ENCODE measurements at regions not wholly inside any gene's neighbourhood (a gene's known extent, or its start where the extent isn't known, plus 50 kb on each side); places are given as distances from the start of the nearest gene placed in this dataset.
A peak's percentile ranks its signal among the peaks of the same experiment; 100 is the strongest.

GRCh38 chr2:13040043-13040442, 323.3 kb downstream of the TRIB2 start:
- Mint-ChIP-seq H3K4me3 (no peak overlapping the region), H3K9me3 (peaks cover 1 to 12% (median 7%) of the 10 kb centered on the region in 3 donors), H3K27me3 (peaks cover 18% of the 10 kb centered on the region), H3K4me1 (no peaks in the 10 kb centered on the region), H3K36me3 (no peaks in the 10 kb centered on the region), H3K27ac (no peak overlapping the region)

GRCh38 chr2:13046557-13047165, 329.9 kb downstream of the TRIB2 start:
- Mint-ChIP-seq H3K9me3 (peaks cover 0 to 2% (median 1%) of the 10 kb centered on the region in 3 donors), H3K36me3 (no peaks in the 10 kb centered on the region), H3K4me3 (no peak overlapping the region), H3K27me3 (peaks cover 7% of the 10 kb centered on the region), H3K4me1 (no peaks in the 10 kb centered on the region), H3K27ac (no peak overlapping the region)

GRCh38 chr2:13050764-13051163, 334.0 kb downstream of the TRIB2 start:
- H3K27me3 Mint-ChIP-seq = peaks cover 5% of the 10 kb centered on the region

GRCh38 chr2:13052547-13052946, 335.8 kb downstream of the TRIB2 start:
- no peaks in the 10 kb centered on the region for H3K4me1 Mint-ChIP-seq
- H3K27me3 Mint-ChIP-seq = peaks cover 5% of the 10 kb centered on the region
- no peaks in the 10 kb centered on the region for H3K36me3 Mint-ChIP-seq
- peak overlapping the region in 1 of 3 donors; percentile 8 for H3K27ac Mint-ChIP-seq
- H3K4me3 Mint-ChIP-seq = no peak overlapping the region
- H3K9me3 Mint-ChIP-seq = no peaks in the 10 kb centered on the region

More at GRCh38 chr2:13050764-13051163, 334.0 kb downstream of the TRIB2 start:
- H3K27ac Mint-ChIP-seq = no peak overlapping the region
- no peak overlapping the region for H3K4me3 Mint-ChIP-seq
- H3K4me1 Mint-ChIP-seq = no peaks in the 10 kb centered on the region
- no peaks in the 10 kb centered on the region for H3K36me3 Mint-ChIP-seq
- H3K9me3 Mint-ChIP-seq = no peaks in the 10 kb centered on the region

GRCh38 chr2:13056259-13056843, 339.6 kb downstream of the TRIB2 start:
- Mint-ChIP-seq H3K4me3 (no peak overlapping the region), H3K4me1 (no peaks in the 10 kb centered on the region), H3K9me3 (no peaks in the 10 kb centered on the region), H3K27ac (no peak overlapping the region), H3K36me3 (no peaks in the 10 kb centered on the region), H3K27me3 (peaks cover 5% of the 10 kb centered on the region)

- Mint-ChIP-seq H3K4me3 (no peak overlapping the region), H3K27me3 (peaks cover 5% of the 10 kb centered on the region), H3K36me3 (no peaks in the 10 kb centered on the region), H3K9me3 (no peaks in the 10 kb centered on the region), H3K27ac (no peak overlapping the region), H3K4me1 (no peaks in the 10 kb centered on the region)
These were observed 340.9 kb downstream of the TRIB2 start for GRCh38 chr2:13057671-13058070.

GRCh38 chr2:13066676-13067075, 349.9 kb downstream of the TRIB2 start:
- H3K27me3 Mint-ChIP-seq = peaks cover 4% of the 10 kb centered on the region
- H3K27ac Mint-ChIP-seq = no peak overlapping the region
- no peaks in the 10 kb centered on the region for H3K4me1 Mint-ChIP-seq
- H3K36me3 Mint-ChIP-seq = no peaks in the 10 kb centered on the region
- peaks cover 0 to 1% (median 0%) of the 10 kb centered on the region in 3 donors for H3K9me3 Mint-ChIP-seq
- no peak overlapping the region for H3K4me3 Mint-ChIP-seq

GRCh38 chr2:13067508-13067907, 350.8 kb downstream of the TRIB2 start:
- Mint-ChIP-seq H3K27me3 (peaks cover 4% of the 10 kb centered on the region), H3K9me3 (peaks cover 0 to 1% (median 0%) of the 10 kb centered on the region in 3 donors), H3K4me3 (no peak overlapping the region), H3K27ac (no peak overlapping the region), H3K36me3 (no peaks in the 10 kb centered on the region), H3K4me1 (no peaks in the 10 kb centered on the region)

- H3K9me3 Mint-ChIP-seq = no peaks in the 10 kb centered on the region
- H3K4me1 Mint-ChIP-seq = no peaks in the 10 kb centered on the region
- H3K27me3 Mint-ChIP-seq = peaks cover 7% of the 10 kb centered on the region
- H3K4me3 Mint-ChIP-seq = no peak overlapping the region
- no peak overlapping the region for H3K27ac Mint-ChIP-seq
- H3K36me3 Mint-ChIP-seq = no peaks in the 10 kb centered on the region
These were observed 373.2 kb downstream of the TRIB2 start for GRCh38 chr2:13089971-13090370.

- Mint-ChIP-seq H3K36me3 (no peaks in the 10 kb centered on the region), H3K27me3 (peaks cover 7% of the 10 kb centered on the region), H3K9me3 (no peaks in the 10 kb centered on the region), H3K27ac (no peak overlapping the region), H3K4me3 (no peak overlapping the region), H3K4me1 (no peaks in the 10 kb centered on the region)
These were observed 374.7 kb downstream of the TRIB2 start for GRCh38 chr2:13091455-13091854.

GRCh38 chr2:13091861-13092378, 375.2 kb downstream of the TRIB2 start:
- peaks cover 0 to under 1% (median 0%) of the 10 kb centered on the region in 3 donors for H3K9me3 Mint-ChIP-seq
- H3K4me3 Mint-ChIP-seq = no peak overlapping the region
- H3K27me3 Mint-ChIP-seq = peaks cover 7% of the 10 kb centered on the region
- no peaks in the 10 kb centered on the region for H3K4me1 Mint-ChIP-seq
- H3K27ac Mint-ChIP-seq = no peak overlapping the region
- H3K36me3 Mint-ChIP-seq = no peaks in the 10 kb centered on the region

- Mint-ChIP-seq H3K4me3 (no peak overlapping the region), H3K36me3 (no peaks in the 10 kb centered on the region), H3K4me1 (no peaks in the 10 kb centered on the region), H3K9me3 (peaks cover 0 to 8% (median 3%) of the 10 kb centered on the region in 3 donors), H3K27me3 (peaks cover 2% of the 10 kb centered on the region), H3K27ac (no peak overlapping the region)
These were observed 376.8 kb downstream of the TRIB2 start for GRCh38 chr2:13093416-13093991.

- Mint-ChIP-seq H3K9me3 (peaks cover 1 to 17% (median 6%) of the 10 kb centered on the region in 3 donors), H3K4me1 (no peaks in the 10 kb centered on the region), H3K27me3 (peaks cover 1% of the 10 kb centered on the region), H3K36me3 (no peaks in the 10 kb centered on the region), H3K27ac (no peak overlapping the region), H3K4me3 (no peak overlapping the region)
These were observed 385.8 kb downstream of the TRIB2 start for GRCh38 chr2:13102397-13103063.

- Mint-ChIP-seq H3K4me1 (no peaks in the 10 kb centered on the region), H3K27me3 (peaks cover 1% of the 10 kb centered on the region), H3K9me3 (peaks cover 1 to 15% (median 3%) of the 10 kb centered on the region in 3 donors), H3K36me3 (no peaks in the 10 kb centered on the region), H3K27ac (no peak overlapping the region), H3K4me3 (no peak overlapping the region)
These were observed 386.4 kb downstream of the TRIB2 start for GRCh38 chr2:13103151-13103550.

GRCh38 chr2:13103778-13104493, 387.2 kb downstream of the TRIB2 start:
- Mint-ChIP-seq H3K9me3 (peaks cover 1 to 10% (median 3%) of the 10 kb centered on the region in 3 donors), H3K36me3 (no peaks in the 10 kb centered on the region), H3K4me3 (no peak overlapping the region), H3K4me1 (no peaks in the 10 kb centered on the region), H3K27me3 (peaks cover 1% of the 10 kb centered on the region), H3K27ac (no peak overlapping the region)

All from IgD-negative memory B cell (primary cell).